Memory B cell (primary cell): ENCODE measurements at regions not wholly inside any gene's neighbourhood (a gene's known extent, or its start where the extent isn't known, plus 50 kb on each side); places are given as distances from the start of the nearest gene placed in this dataset.

Experiments used
- ATAC-seq: fragments of 150-1000 bp; cut with Tn5 transposase; 2 replicates; pipeline ENCODE4 v1.10.0; 2021; ENCODE audit warnings: low read depth, mild to moderate bottlenecking, moderate library complexity
- DNase-seq, 2 donors: peaks; one replicate each; pipeline ENCODE4 v3.0.0; 2022; ENCODE audit warnings: low spot score in 2 of 2
- H3K27ac Mint-ChIP-seq: one replicate; pipeline ENCODE4 v1.8.0; 2022; ENCODE audit warnings: mild to moderate bottlenecking, moderate library complexity, mixed read lengths
- H3K27me3 Mint-ChIP-seq: one replicate; pipeline ENCODE4 v1.8.0; 2022; ENCODE audit warnings: mixed read lengths
- H3K36me3 Mint-ChIP-seq: one replicate; pipeline ENCODE4 v1.8.0; 2022; ENCODE audit warnings: mild to moderate bottlenecking, mixed read lengths
- H3K4me1 Mint-ChIP-seq: one replicate; pipeline ENCODE4 v1.8.0; 2022; ENCODE audit warnings: mixed read lengths
- H3K4me3 Mint-ChIP-seq: one replicate; pipeline ENCODE4 v1.8.0; 2022; ENCODE audit warnings: mild to moderate bottlenecking, moderate library complexity, mixed read lengths
- H3K9me3 Mint-ChIP-seq: one replicate; pipeline ENCODE4 v1.8.0; 2022; ENCODE audit warnings: mixed read lengths

- Mint-ChIP-seq H3K27me3 (no peaks in the 10 kb centered on the region), H3K4me1 (peaks cover 17% of the 10 kb centered on the region)
- ATAC-seq: no peak
Measured at GRCh38 chr10:91009121-91009520, 88.2 kb upstream of the ANKRD1 start.

GRCh38 chr10:91010952-91011351, 90.1 kb upstream of the ANKRD1 start:
- Mint-ChIP-seq H3K4me1 (peaks cover 14% of the 10 kb centered on the region), H3K27ac (no peak overlapping the region), H3K36me3 (no peaks in the 10 kb centered on the region), H3K9me3 (no peaks in the 10 kb centered on the region), H3K27me3 (no peaks in the 10 kb centered on the region), H3K4me3 (no peak overlapping the region)
- DNase-seq: no peak
- ATAC-seq: no peak

More at GRCh38 chr10:91009121-91009520, 88.2 kb upstream of the ANKRD1 start:
- Mint-ChIP-seq H3K27ac (no peak overlapping the region), H3K9me3 (peaks cover 2% of the 10 kb centered on the region), H3K4me3 (no peak overlapping the region), H3K36me3 (peaks cover 3% of the 10 kb centered on the region)
- no peak for DNase-seq

GRCh38 chr10:91012502-91012901, 91.6 kb upstream of the ANKRD1 start:
- ATAC-seq: no peak
- Mint-ChIP-seq H3K9me3 (no peaks in the 10 kb centered on the region), H3K4me3 (no peak overlapping the region), H3K4me1 (peaks cover 3% of the 10 kb centered on the region), H3K27ac (no peak overlapping the region), H3K36me3 (no peaks in the 10 kb centered on the region), H3K27me3 (no peaks in the 10 kb centered on the region)
- no peak for DNase-seq

- no peak for DNase-seq
- Mint-ChIP-seq H3K4me1 (peaks cover 3% of the 10 kb centered on the region), H3K27ac (no peak overlapping the region), H3K4me3 (no peak overlapping the region), H3K36me3 (no peaks in the 10 kb centered on the region), H3K9me3 (no peaks in the 10 kb centered on the region), H3K27me3 (no peaks in the 10 kb centered on the region)
- ATAC-seq: no peak
Measured at GRCh38 chr10:91013985-91014384, 93.1 kb upstream of the ANKRD1 start.

GRCh38 chr10:91017198-91017597, 96.3 kb upstream of the ANKRD1 start:
- Mint-ChIP-seq H3K4me1 (peaks cover 4% of the 10 kb centered on the region), H3K27ac (no peak overlapping the region), H3K27me3 (no peaks in the 10 kb centered on the region), H3K9me3 (no peaks in the 10 kb centered on the region), H3K36me3 (no peaks in the 10 kb centered on the region), H3K4me3 (no peak overlapping the region)
- DNase-seq: no peak
- no peak for ATAC-seq

- H3K4me3 Mint-ChIP-seq: no peak overlapping the region
- H3K9me3 Mint-ChIP-seq: peaks cover 3% of the 10 kb centered on the region
- peaks cover 2% of the 10 kb centered on the region for H3K36me3 Mint-ChIP-seq
- H3K4me1 Mint-ChIP-seq: peaks cover 4% of the 10 kb centered on the region
- DNase-seq (no peak), ATAC-seq (no peak)
- H3K27me3 Mint-ChIP-seq: peaks cover 6% of the 10 kb centered on the region
- H3K27ac Mint-ChIP-seq: no peak overlapping the region
Measured at GRCh38 chr10:91021901-91022300, 101.0 kb upstream of the ANKRD1 start.

GRCh38 chr10:91022390-91022789, 101.5 kb upstream of the ANKRD1 start:
- Mint-ChIP-seq H3K36me3 (peaks cover 2% of the 10 kb centered on the region), H3K27ac (no peak overlapping the region), H3K4me1 (peaks cover 4% of the 10 kb centered on the region), H3K27me3 (peaks cover 6% of the 10 kb centered on the region), H3K9me3 (peaks cover 5% of the 10 kb centered on the region), H3K4me3 (no peak overlapping the region)
- ATAC-seq: no peak
- DNase-seq: no peak

GRCh38 chr10:91022924-91023699, 102.2 kb upstream of the ANKRD1 start:
- Mint-ChIP-seq H3K9me3 (peaks cover 5% of the 10 kb centered on the region), H3K4me3 (no peak overlapping the region), H3K27ac (no peak overlapping the region), H3K27me3 (peaks cover 6% of the 10 kb centered on the region), H3K36me3 (peaks cover 2% of the 10 kb centered on the region), H3K4me1 (peaks cover 4% of the 10 kb centered on the region)
- DNase-seq (no peak), ATAC-seq (no peak)

- no peak overlapping the region for H3K27ac Mint-ChIP-seq
- H3K4me3 Mint-ChIP-seq: no peak overlapping the region
- DNase-seq: no peak
- H3K27me3 Mint-ChIP-seq: peaks cover 6% of the 10 kb centered on the region
- H3K4me1 Mint-ChIP-seq: peaks cover 4% of the 10 kb centered on the region
- peaks cover 2% of the 10 kb centered on the region for H3K36me3 Mint-ChIP-seq
- H3K9me3 Mint-ChIP-seq: peaks cover 5% of the 10 kb centered on the region
- ATAC-seq: no peak
Measured at GRCh38 chr10:91023700-91024398, 103.0 kb upstream of the ANKRD1 start.

GRCh38 chr10:91024541-91024940, 103.7 kb upstream of the ANKRD1 start:
- H3K36me3 Mint-ChIP-seq: peaks cover 2% of the 10 kb centered on the region
- peaks cover 4% of the 10 kb centered on the region for H3K4me1 Mint-ChIP-seq
- no peak overlapping the region for H3K27ac Mint-ChIP-seq
- no peak overlapping the region for H3K4me3 Mint-ChIP-seq
- ATAC-seq: no peak
- DNase-seq: no peak
- H3K9me3 Mint-ChIP-seq: peaks cover 5% of the 10 kb centered on the region
- H3K27me3 Mint-ChIP-seq: peaks cover 6% of the 10 kb centered on the region

- DNase-seq: no peak
- Mint-ChIP-seq H3K4me3 (no peak overlapping the region), H3K27ac (no peak overlapping the region), H3K4me1 (no peaks in the 10 kb centered on the region), H3K27me3 (no peaks in the 10 kb centered on the region), H3K36me3 (no peaks in the 10 kb centered on the region), H3K9me3 (no peaks in the 10 kb centered on the region)
- ATAC-seq: no peak
Measured at GRCh38 chr10:91032611-91033206, 111.8 kb upstream of the ANKRD1 start.

- H3K36me3 Mint-ChIP-seq: no peaks in the 10 kb centered on the region
- ATAC-seq (no peak), DNase-seq (no peak)
- no peak overlapping the region for H3K4me3 Mint-ChIP-seq
- H3K4me1 Mint-ChIP-seq: no peaks in the 10 kb centered on the region
- H3K27me3 Mint-ChIP-seq: no peaks in the 10 kb centered on the region
- H3K27ac Mint-ChIP-seq: no peak overlapping the region
- no peaks in the 10 kb centered on the region for H3K9me3 Mint-ChIP-seq
Measured at GRCh38 chr10:91033324-91033950, 112.5 kb upstream of the ANKRD1 start.

- no peak overlapping the region for H3K27ac Mint-ChIP-seq
- H3K9me3 Mint-ChIP-seq: no peaks in the 10 kb centered on the region
- ATAC-seq (no peak), DNase-seq (no peak)
- H3K27me3 Mint-ChIP-seq: no peaks in the 10 kb centered on the region
- no peaks in the 10 kb centered on the region for H3K4me1 Mint-ChIP-seq
- H3K4me3 Mint-ChIP-seq: no peak overlapping the region
- no peaks in the 10 kb centered on the region for H3K36me3 Mint-ChIP-seq
Measured at GRCh38 chr10:91034042-91034441, 113.2 kb upstream of the ANKRD1 start.

- H3K36me3 Mint-ChIP-seq: no peaks in the 10 kb centered on the region
- H3K27ac Mint-ChIP-seq: no peak overlapping the region
- H3K4me1 Mint-ChIP-seq: no peaks in the 10 kb centered on the region
- H3K9me3 Mint-ChIP-seq: no peaks in the 10 kb centered on the region
- DNase-seq (no peak), ATAC-seq (no peak)
- H3K4me3 Mint-ChIP-seq: no peak overlapping the region
- no peaks in the 10 kb centered on the region for H3K27me3 Mint-ChIP-seq
Measured at GRCh38 chr10:91034494-91035159, 113.7 kb upstream of the ANKRD1 start.
